ENCODE measurements at regions not wholly inside any gene's neighbourhood (a gene's known extent, or its start where the extent isn't known, plus 50 kb on each side); places are given as distances from the start of the nearest gene placed in this dataset.

- in situ Hi-C loops (cut with HindIII; ENCODE audit: low sequenced_read_pairs): no loop called here
- TF ChIP-seq, protein P1, sequence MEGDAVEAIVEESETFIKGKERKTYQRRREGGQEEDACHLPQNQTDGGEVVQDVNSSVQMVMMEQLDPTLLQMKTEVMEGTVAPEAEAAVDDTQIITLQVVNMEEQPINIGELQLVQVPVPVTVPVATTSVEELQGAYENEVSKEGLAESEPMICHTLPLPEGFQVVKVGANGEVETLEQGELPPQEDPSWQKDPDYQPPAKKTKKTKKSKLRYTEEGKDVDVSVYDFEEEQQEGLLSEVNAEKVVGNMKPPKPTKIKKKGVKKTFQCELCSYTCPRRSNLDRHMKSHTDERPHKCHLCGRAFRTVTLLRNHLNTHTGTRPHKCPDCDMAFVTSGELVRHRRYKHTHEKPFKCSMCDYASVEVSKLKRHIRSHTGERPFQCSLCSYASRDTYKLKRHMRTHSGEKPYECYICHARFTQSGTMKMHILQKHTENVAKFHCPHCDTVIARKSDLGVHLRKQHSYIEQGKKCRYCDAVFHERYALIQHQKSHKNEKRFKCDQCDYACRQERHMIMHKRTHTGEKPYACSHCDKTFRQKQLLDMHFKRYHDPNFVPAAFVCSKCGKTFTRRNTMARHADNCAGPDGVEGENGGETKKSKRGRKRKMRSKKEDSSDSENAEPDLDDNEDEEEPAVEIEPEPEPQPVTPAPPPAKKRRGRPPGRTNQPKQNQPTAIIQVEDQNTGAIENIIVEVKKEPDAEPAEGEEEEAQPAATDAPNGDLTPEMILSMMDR (IDR thresholded peaks at IDR 0.05; ENCODE audit: low read depth, low read length): no peak
- no peak overlapping the region for H3K4me3 ChIP-seq (ENCODE audit: low read depth, low read length)
- DNase-seq (ENCODE audit: low read depth, low spot score): no peak
These were observed 89.1 kb upstream of the IGFBP7 start for GRCh38 chr4:57199267-57199666.

GRCh38 chr4:57195622-57196021, 85.4 kb upstream of the IGFBP7 start:
- in situ Hi-C loops (cut with HindIII; ENCODE audit: low sequenced_read_pairs): no loop called here
- H3K4me3 ChIP-seq (ENCODE audit: low read depth, low read length): no peak overlapping the region
- no peak for DNase-seq (ENCODE audit: low read depth, low spot score)
- TF ChIP-seq, protein P1 (IDR thresholded peaks at IDR 0.05; ENCODE audit: low read depth, low read length): no peak

DNA sequence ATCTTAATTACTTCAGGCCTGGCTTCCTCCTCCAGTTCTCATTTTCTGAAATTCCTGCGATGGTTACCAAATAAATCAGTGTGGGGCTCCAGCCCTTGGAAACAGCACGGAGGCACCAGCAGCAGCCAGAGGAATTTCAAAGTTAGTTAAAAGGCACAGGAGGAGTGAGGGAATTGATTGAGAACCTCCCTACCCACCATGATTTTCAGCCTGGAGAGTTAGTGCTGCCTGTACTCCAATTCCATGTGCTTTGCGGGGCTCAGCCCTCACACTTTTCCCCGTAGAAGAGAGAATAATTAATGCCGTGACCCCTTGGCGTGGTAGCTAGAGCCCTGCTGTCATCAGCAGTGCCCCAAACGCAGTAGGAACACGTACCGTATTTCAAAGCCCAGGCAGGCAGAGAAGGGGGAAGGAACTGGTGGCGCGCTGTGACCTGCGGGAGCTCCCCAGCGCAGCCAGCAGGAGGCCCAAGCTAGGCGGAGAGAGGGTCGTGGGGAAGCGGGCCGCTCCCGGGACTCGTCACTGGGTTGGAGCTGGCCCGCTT, 84.0 kb upstream of the IGFBP7 start:
- in situ Hi-C loops (cut with HindIII; ENCODE audit: low sequenced_read_pairs): no loop called here
- TF ChIP-seq, protein P1 (IDR thresholded peaks at IDR 0.05; ENCODE audit: low read depth, low read length): peak; percentile 36
- no peak for DNase-seq (ENCODE audit: low read depth, low spot score)
- H3K4me3 ChIP-seq (ENCODE audit: low read depth, low read length): no peak overlapping the region

GRCh38 chr4:57193209-57193810, 83.1 kb upstream of the IGFBP7 start:
- no peak overlapping the region for H3K4me3 ChIP-seq (ENCODE audit: low read depth, low read length)
- no peak for DNase-seq (ENCODE audit: low read depth, low spot score)
- in situ Hi-C loops (cut with HindIII; ENCODE audit: low sequenced_read_pairs): no loop called here
- TF ChIP-seq, protein P1 (IDR thresholded peaks at IDR 0.05; ENCODE audit: low read depth, low read length): no peak

DNA sequence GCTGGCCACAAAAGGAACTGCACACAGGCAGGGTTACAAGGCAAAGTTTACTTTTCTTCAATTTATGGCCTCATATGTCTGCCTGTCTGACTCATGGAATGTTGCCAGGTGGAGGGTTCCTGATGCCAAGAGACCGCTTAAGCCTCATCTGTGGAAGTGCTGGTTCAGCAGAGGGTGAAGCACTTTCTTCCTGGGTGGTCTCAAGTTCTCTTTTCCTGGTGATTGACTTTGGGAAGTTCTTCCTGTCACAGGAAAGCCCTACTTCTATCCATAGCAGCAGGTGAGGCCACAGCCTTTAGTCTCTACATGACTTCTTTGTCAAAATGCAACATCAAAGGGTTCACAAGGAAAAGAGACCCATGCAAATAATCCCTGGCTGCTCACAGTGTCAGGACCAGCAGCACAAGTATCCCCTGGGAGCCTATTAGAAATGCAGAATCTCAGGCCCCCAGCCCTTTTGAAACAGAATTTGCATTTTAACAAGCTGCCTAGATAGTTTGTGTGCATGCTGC, 81.4 kb upstream of the IGFBP7 start:
- peak; percentile 29 for DNase-seq (ENCODE audit: low read depth, low spot score)
- no peak overlapping the region for H3K4me3 ChIP-seq (ENCODE audit: low read depth, low read length)
- TF ChIP-seq, protein P1 (IDR thresholded peaks at IDR 0.05; ENCODE audit: low read depth, low read length): no peak
- in situ Hi-C loops (cut with HindIII; ENCODE audit: low sequenced_read_pairs): no loop called here

GRCh38 chr4:57190601-57191481, 80.7 kb upstream of the IGFBP7 start:
- DNase-seq (ENCODE audit: low read depth, low spot score): peak; percentile 28
- TF ChIP-seq, protein P1 (IDR thresholded peaks at IDR 0.05; ENCODE audit: low read depth, low read length): peak; percentile 67
- in situ Hi-C loops (cut with HindIII; ENCODE audit: low sequenced_read_pairs): no loop called here
- no peak overlapping the region for H3K4me3 ChIP-seq (ENCODE audit: low read depth, low read length)
